HL-60 (cell line): ENCODE measurements at regions not wholly inside any gene's neighbourhood (a gene's known extent, or its start where the extent isn't known, plus 50 kb on each side); places are given as distances from the start of the nearest gene placed in this dataset.

Source experiments
- POLR2AphosphoS5 ChIP-seq: IDR thresholded peaks from 2 replicates; pipeline ENCODE4 v1.6.1; 2012; ENCODE audit warnings: low read depth
- TF ChIP-seq, protein P1 (sequence below): IDR thresholded peaks from one replicate; pipeline ENCODE4 v1.5.1; 2011; ENCODE audit warnings: low read length, control low read depth, inconsistent platforms; ENCODE audit not compliant: insufficient read depth

DNA sequence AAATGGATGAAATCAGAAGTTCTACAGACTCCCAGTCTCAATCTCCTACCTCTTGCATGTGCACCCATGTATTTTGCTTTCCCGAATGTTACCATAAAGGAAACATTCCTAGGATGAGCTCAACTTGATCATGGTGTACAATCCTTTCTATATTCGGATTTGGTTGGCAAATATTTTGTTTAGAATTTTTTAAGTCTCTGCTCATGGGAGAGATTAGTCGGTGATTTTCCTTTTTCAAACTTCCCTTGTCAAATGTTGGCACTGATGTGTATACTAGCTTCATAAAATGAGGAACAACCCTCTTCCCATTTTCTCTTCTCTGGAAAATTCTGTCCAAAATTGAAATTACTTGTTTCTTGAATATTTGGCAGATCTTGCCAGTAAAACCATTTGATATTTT lies 317.6 kb upstream of the RASGRP1 start:
- TF ChIP-seq, protein P1, sequence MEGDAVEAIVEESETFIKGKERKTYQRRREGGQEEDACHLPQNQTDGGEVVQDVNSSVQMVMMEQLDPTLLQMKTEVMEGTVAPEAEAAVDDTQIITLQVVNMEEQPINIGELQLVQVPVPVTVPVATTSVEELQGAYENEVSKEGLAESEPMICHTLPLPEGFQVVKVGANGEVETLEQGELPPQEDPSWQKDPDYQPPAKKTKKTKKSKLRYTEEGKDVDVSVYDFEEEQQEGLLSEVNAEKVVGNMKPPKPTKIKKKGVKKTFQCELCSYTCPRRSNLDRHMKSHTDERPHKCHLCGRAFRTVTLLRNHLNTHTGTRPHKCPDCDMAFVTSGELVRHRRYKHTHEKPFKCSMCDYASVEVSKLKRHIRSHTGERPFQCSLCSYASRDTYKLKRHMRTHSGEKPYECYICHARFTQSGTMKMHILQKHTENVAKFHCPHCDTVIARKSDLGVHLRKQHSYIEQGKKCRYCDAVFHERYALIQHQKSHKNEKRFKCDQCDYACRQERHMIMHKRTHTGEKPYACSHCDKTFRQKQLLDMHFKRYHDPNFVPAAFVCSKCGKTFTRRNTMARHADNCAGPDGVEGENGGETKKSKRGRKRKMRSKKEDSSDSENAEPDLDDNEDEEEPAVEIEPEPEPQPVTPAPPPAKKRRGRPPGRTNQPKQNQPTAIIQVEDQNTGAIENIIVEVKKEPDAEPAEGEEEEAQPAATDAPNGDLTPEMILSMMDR = no peak
- no peak for TF ChIP-seq POLR2AphosphoS5
